NCI-H2081 (cell line): ENCODE measurements at regions not wholly inside any gene's neighbourhood (a gene's known extent, or its start where the extent isn't known, plus 50 kb on each side); places are given as distances from the start of the nearest gene placed in this dataset.
A peak's percentile ranks its signal among the peaks of the same experiment; 100 is the strongest.

Source experiments
- DNase-seq, 2 experiments: peaks; one replicate each; lab custom pipeline; 2025; lab: John Stamatoyannopoulos, UW

- DNase-seq, result no peak
Observed at GRCh38 chr18:8536231-8536630, 73.0 kb upstream of the RAB12 start.

GRCh38 chr18:8536922-8537321 lies 72.3 kb upstream of the RAB12 start:
- peak in 1 of 2 experiments; percentile 23 for DNase-seq

- DNase-seq, result no peak
Observed at GRCh38 chr18:8537400-8537799, 71.8 kb upstream of the RAB12 start.

GRCh38 chr18:8538935-8539334 lies 70.3 kb upstream of the RAB12 start:
- no peak for DNase-seq

GRCh38 chr18:8546677-8547076 lies 62.6 kb upstream of the RAB12 start:
- DNase-seq, result no peak

GRCh38 chr18:8548186-8548585 lies 61.1 kb upstream of the RAB12 start:
- no peak for DNase-seq

- DNase-seq, result no peak
Observed at GRCh38 chr18:8549254-8549757, 59.9 kb upstream of the RAB12 start.

GRCh38 chr18:8552151-8552550 lies 57.1 kb upstream of the RAB12 start:
- DNase-seq, result no peak

GRCh38 chr18:8554354-8554753 lies 54.9 kb upstream of the RAB12 start:
- DNase-seq, result no peak

GRCh38 chr18:8556424-8556823 lies 52.8 kb upstream of the RAB12 start:
- DNase-seq, result no peak
